Heart right ventricle (tissue), 16 donors: ENCODE measurements at regions not wholly inside any gene's neighbourhood (a gene's known extent, or its start where the extent isn't known, plus 50 kb on each side); places are given as distances from the start of the nearest gene placed in this dataset.
A peak's percentile ranks its signal among the peaks of the same experiment; 100 is the strongest.

Experiments used
- ATAC-seq, 8 donors: fragments of 200-7000 bp; cut with Tn5 transposase; one replicate each; pipeline ENCODE4 v1.9.1; 2020; ENCODE audit warnings: mild to moderate bottlenecking in 8 of 8, moderate library complexity in 8 of 8, moderate number of reproducible peaks in 1 of 8
- DNase-seq, 2 donors: peaks; one replicate each; pipeline ENCODE4 v3.0.0-alpha.2; 2020
- H3K27ac ChIP-seq, 10 donors: fragments of 200-600 bp; sonication (generic) in 2 of 10; one replicate each; pipeline versions ENCODE4 v1.5.0 to v1.8.0; 2020 to 2022; ENCODE audit warnings: mild to moderate bottlenecking in 3 of 10
- H3K27me3 ChIP-seq, 7 donors: fragments of 200-600 bp; one replicate each; pipeline ENCODE4 v1.8.0; 2021 to 2022; ENCODE audit warnings: mild to moderate bottlenecking in 2 of 7
- H3K36me3 ChIP-seq, 9 donors: fragments of 200-600 bp; sonication (generic) in 1 of 9; one replicate each; pipeline versions ENCODE4 v1.5.0 to v1.8.0; 2020 to 2022; ENCODE audit warnings: mild to moderate bottlenecking in 2 of 9
- H3K4me1 ChIP-seq, 9 donors: fragments of 200-600 bp; sonication (generic) in 1 of 9; one replicate each; pipeline versions ENCODE4 v1.5.0 to v1.8.0; 2020 to 2022; ENCODE audit warnings: mild to moderate bottlenecking in 4 of 9
- H3K4me3 ChIP-seq, 10 donors: fragments of 200-600 bp; sonication (generic) in 2 of 10; one replicate each; pipeline versions ENCODE4 v1.5.0 to v1.8.0; 2020 to 2022; ENCODE audit warnings: mild to moderate bottlenecking in 7 of 10, moderate library complexity in 2 of 10
- H3K9me3 ChIP-seq, 11 donors: fragments of 200-600 bp in 10 of 11; sonication (generic) in 2 of 11; one replicate each; pipeline versions ENCODE4 v1.5.0 to v1.8.0; 2013 to 2022; ENCODE audit warnings: mild to moderate bottlenecking in 2 of 11, control low read depth in 1 of 11, moderate library complexity in 1 of 11
- CTCF ChIP-seq, 9 donors: fragments of 200-600 bp; sonication (generic) in 2 of 9; IDR thresholded peaks; one replicate each; pipeline versions ENCODE4 v1.5.0 to v1.8.0; 2021 to 2022; ENCODE audit warnings: antibody characterized with exemption in 9 of 9, mild to moderate bottlenecking in 5 of 9, moderate library complexity in 1 of 9
- WGBS, 2 donors: extraction: QIAGEN DNeasy Blood & Tissue Kit; methylation state at CpG; one replicate each; pipeline ENCODE4 v1.1.7; 2013; ENCODE audit warnings: inconsistent platforms in 1 of 2; 5-methylcytosine and 5-hydroxymethylcytosine counted together
- intact Hi-C, 10 donors: fragments of 100-400 bp; cut with DNase I; formaldehyde crosslinking; loops; one replicate each; pipeline versions ENCODE4 v1.11.1 to v1.14.2; 2022
- donor health status: Arrhythmogenic right ventricular cardiomyopathy.
- donor health status: ischemic (EF 13 %, LVEDD 7.1; RV severe dilation, severe dysfunction).
- donor health status: healthy with polysubstance abuse.
- donor health status: DM: no; HTN: yes; CAD: no.
- donor health status: DM: no; HTN: no; CAD: no.
- donor health status: ischemic (EF 25% LVEDD 6.9; RV normal size, moderate dysfunction).
- donor health status: ischemic (EF 25% LVEDD 5.7; RV mildly dilated, moderate dysfunction).
- donor health status: healthy.
- donor health status: DM: yes; HTN: yes; CAD: no.
- donor health status: Ischemic cardiomyopathy.
- donor health status: ischemic (EF 35%, LVEDD 5.7; RV mildly dilated, moderate dysfunction).
- donor health status: nonischemic (EF 11% LVEDD 7.7; RV severe dilation, severe dysfunction).
- donor health status: DM: yes; HTN: yes; CAD: no.
- donor health status: PGD.
- donor health status: ischemic (EF 29% LVEDD 5.4; RV normal size, mild dysfunction).
- donor health status: nonischemic (EF 23%, LVEDD 6.1; RV moderate dilation, normal function).

DNA sequence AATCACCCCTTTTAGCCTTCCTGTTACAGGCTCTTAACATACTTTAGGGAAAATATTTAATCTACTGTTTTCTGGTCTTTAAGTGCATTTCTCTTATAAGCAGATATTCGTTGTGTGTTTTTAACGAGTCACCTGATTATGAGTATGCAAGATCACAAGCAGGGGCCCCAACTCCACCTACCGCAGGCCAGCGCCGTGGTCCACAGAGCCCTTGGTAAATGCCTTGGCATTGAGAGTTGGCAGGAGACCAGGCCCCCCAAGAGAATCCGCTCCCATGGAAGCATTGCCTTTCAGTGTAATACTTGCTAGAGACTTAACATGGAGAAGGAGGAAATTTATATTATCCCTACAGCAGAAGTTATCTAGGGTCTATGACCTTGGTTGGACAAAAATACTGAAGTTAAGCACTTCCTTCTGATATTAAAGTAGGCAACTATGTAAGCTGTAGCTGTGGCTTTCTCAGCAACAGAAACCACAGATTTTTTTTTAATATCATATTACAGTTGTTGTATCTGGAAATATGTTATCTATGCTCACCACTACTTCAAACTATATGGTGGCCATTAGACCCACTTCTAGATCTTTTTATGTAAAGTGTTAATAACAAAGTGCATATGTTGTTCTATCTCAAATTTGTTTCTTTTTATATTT, 241.8 kb upstream of the MGAT5 start:
- no peak overlapping the region for H3K4me3 ChIP-seq
- DNase-seq, result no peak
- no peak for ATAC-seq
- no peaks in the 10 kb centered on the region for H3K9me3 ChIP-seq
- H3K4me1 ChIP-seq, result no peaks in the 10 kb centered on the region
- intact Hi-C loops, result no loop called here
- H3K27ac ChIP-seq, result no peak overlapping the region
- H3K27me3 ChIP-seq, result peaks cover 0 to 3% (median 0%) of the 10 kb centered on the region in 7 donors
- 40 to 47% methylated on average over 6 of the region's 6 CpGs for WGBS, 2 donors
- TF ChIP-seq CTCF (IDR thresholded peaks at IDR 0.05), result no peak
- no peaks in the 10 kb centered on the region for H3K36me3 ChIP-seq

GRCh38 chr2:134014196-134014960, 239.5 kb upstream of the MGAT5 start:
- Histone ChIP-seq H3K4me3 (no peak overlapping the region), H3K27me3 (peaks cover 0 to 3% (median 0%) of the 10 kb centered on the region in 7 donors), H3K4me1 (no peaks in the 10 kb centered on the region), H3K36me3 (no peaks in the 10 kb centered on the region), H3K27ac (no peak overlapping the region), H3K9me3 (no peaks in the 10 kb centered on the region)
- ATAC-seq (no peak), DNase-seq (no peak)
- intact Hi-C loops, result no loop called here
- 97 to 98% methylated on average over 3 of the region's 3 CpGs for WGBS, 2 donors
- no peak for TF ChIP-seq CTCF (IDR thresholded peaks at IDR 0.05)

DNA sequence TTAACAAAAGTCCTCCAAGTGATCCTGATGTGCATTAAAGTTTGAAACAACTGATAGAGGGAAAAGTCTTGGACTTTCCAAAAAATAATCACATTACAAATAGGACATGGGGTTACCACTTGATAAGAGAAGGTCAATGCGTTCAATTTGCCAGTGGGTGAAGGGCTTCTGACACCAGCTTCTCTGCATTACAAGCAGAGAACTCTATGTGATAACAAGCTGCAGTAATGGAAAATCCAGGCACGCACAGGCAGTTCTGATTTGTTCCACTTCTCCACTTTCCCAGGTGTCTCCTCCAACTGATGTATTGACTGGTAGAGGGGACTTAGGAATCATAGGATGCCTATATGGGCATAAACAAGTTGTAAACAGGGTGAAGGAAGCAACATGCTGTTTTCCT, 234.0 kb upstream of the MGAT5 start:
- ATAC-seq, result peak in 4 of 8 donors; percentile 39 to 72 (median 62)
- TF ChIP-seq CTCF (IDR thresholded peaks at IDR 0.05), result no peak
- Histone ChIP-seq H3K27me3 (peaks cover 0 to 6% (median 0%) of the 10 kb centered on the region in 7 donors), H3K9me3 (no peaks in the 10 kb centered on the region), H3K27ac (no peak overlapping the region), H3K4me3 (no peak overlapping the region), H3K4me1 (peaks cover 0 to 6% (median 0%) of the 10 kb centered on the region in 9 donors), H3K36me3 (no peaks in the 10 kb centered on the region)
- no peak for DNase-seq
- intact Hi-C loops, result loop anchor here in 1 of 10 donors (10.0 kb wide), 1 partner anchor 85 kb away; no protein-coding TSS in a partner anchor
- 36 to 39% methylated on average over 2 of the region's 2 CpGs for WGBS, 2 donors

- H3K4me1 ChIP-seq, result peaks cover 0 to 6% (median 0%) of the 10 kb centered on the region in 9 donors
- no peaks in the 10 kb centered on the region for H3K9me3 ChIP-seq
- ATAC-seq (no peak), DNase-seq (no peak)
- intact Hi-C loops, result loop anchor here in 1 of 10 donors (10.0 kb wide), 1 partner anchor 84 kb away; no protein-coding TSS in a partner anchor
- H3K4me3 ChIP-seq, result no peak overlapping the region
- H3K27ac ChIP-seq, result no peak overlapping the region
- H3K36me3 ChIP-seq, result no peaks in the 10 kb centered on the region
- TF ChIP-seq CTCF (IDR thresholded peaks at IDR 0.05), result no peak
- peaks cover 0 to 6% (median 0%) of the 10 kb centered on the region in 7 donors for H3K27me3 ChIP-seq
- 80 to 81% methylated on average over 3 of the region's 3 CpGs for WGBS, 2 donors
Observed at GRCh38 chr2:134020608-134021007, 233.3 kb upstream of the MGAT5 start.
